Lower lobe of right lung (tissue), 2 donors: ENCODE measurements at regions not wholly inside any gene's neighbourhood (a gene's known extent, or its start where the extent isn't known, plus 50 kb on each side); places are given as distances from the start of the nearest gene placed in this dataset.
"Not testable (repeated sequence)": the region's sequence is repeated elsewhere in the genome, so short reads cannot be mapped to it uniquely, and the experiment has no call there.

Experiments
- ATAC-seq, 2 donors: fragments of 200-7000 bp; cut with Tn5 transposase; one replicate each; pipeline ENCODE4 v1.9.1; 2020 to 2022; ENCODE audit warnings: mild to moderate bottlenecking in 2 of 2, moderate library complexity in 2 of 2
- DNase-seq: peaks from one replicate; pipeline ENCODE4 v3.0.0-alpha.2; 2020
- H3K27ac ChIP-seq: fragments of 200-600 bp; one replicate; pipeline ENCODE4 v1.8.0; 2022
- H3K27me3 ChIP-seq: fragments of 200-600 bp; one replicate; pipeline ENCODE4 v1.8.0; 2022; ENCODE audit warnings: low read depth
- H3K36me3 ChIP-seq: fragments of 200-600 bp; one replicate; pipeline ENCODE4 v1.8.0; 2022; ENCODE audit warnings: mild to moderate bottlenecking
- H3K4me1 ChIP-seq: fragments of 200-600 bp; one replicate; pipeline ENCODE4 v1.8.0; 2022
- H3K4me3 ChIP-seq: fragments of 200-600 bp; one replicate; pipeline ENCODE4 v1.8.0; 2022; ENCODE audit warnings: mild to moderate bottlenecking
- H3K9me3 ChIP-seq: fragments of 200-600 bp; one replicate; pipeline ENCODE4 v1.8.0; 2022
- intact Hi-C: fragments of 100-400 bp; cut with DNase I; formaldehyde crosslinking; loops from one replicate; pipeline ENCODE4 v1.11.0; 2022
- TF ChIP-seq, protein P1 (sequence below): fragments of 200-600 bp; IDR thresholded peaks from one replicate; pipeline ENCODE4 v1.8.0; 2022; ENCODE audit warnings: antibody characterized with exemption, mild to moderate bottlenecking
- donor health status: DM: no; HTN: yes; CAD: no; lungs with severe emphysema.

DNA sequence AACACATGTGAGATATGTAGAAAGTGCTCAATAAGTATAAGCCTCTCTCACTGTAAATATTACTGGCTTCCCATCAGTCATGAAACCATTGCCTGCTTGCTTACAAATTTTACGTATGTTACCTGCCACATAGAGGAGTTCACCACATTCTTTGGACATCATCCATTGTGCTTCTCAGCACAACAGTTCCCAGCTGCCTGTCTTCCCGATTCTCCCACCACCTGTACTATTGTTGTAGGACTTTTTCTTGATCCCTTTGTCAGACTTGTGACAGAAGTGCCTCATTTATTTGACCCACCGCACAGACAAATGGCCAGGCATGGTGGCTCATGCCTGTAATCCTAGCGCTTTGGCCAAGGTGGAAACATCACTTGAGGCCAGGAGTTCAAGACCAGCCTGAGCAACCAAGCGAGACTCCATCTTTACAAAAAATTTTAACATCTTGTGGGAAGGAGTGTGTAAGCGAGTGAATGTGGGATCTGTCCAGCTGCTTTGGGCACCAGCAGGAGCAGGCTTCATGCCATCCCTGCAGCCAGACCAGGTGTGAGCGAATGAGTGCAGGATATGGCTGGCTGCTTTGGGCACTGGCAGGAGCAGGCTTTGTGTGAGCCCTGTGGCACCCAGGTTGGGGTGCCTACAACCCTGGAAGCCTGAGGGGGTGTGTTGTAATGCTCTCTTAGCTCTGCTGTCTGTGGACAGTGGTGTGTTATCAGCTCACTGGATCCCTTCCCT, 139.9 kb upstream of the ELL2 start:
- ATAC-seq (no peak), DNase-seq (no peak)
- Histone ChIP-seq H3K27me3 (no peaks in the 10 kb centered on the region), H3K27ac (no peak overlapping the region), H3K4me3 (no peak overlapping the region), H3K36me3 (no peaks in the 10 kb centered on the region), H3K9me3 (no peaks in the 10 kb centered on the region), H3K4me1 (no peaks in the 10 kb centered on the region)
- intact Hi-C loops: no loop called here
- TF ChIP-seq, protein P1, sequence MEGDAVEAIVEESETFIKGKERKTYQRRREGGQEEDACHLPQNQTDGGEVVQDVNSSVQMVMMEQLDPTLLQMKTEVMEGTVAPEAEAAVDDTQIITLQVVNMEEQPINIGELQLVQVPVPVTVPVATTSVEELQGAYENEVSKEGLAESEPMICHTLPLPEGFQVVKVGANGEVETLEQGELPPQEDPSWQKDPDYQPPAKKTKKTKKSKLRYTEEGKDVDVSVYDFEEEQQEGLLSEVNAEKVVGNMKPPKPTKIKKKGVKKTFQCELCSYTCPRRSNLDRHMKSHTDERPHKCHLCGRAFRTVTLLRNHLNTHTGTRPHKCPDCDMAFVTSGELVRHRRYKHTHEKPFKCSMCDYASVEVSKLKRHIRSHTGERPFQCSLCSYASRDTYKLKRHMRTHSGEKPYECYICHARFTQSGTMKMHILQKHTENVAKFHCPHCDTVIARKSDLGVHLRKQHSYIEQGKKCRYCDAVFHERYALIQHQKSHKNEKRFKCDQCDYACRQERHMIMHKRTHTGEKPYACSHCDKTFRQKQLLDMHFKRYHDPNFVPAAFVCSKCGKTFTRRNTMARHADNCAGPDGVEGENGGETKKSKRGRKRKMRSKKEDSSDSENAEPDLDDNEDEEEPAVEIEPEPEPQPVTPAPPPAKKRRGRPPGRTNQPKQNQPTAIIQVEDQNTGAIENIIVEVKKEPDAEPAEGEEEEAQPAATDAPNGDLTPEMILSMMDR: no peak

DNA sequence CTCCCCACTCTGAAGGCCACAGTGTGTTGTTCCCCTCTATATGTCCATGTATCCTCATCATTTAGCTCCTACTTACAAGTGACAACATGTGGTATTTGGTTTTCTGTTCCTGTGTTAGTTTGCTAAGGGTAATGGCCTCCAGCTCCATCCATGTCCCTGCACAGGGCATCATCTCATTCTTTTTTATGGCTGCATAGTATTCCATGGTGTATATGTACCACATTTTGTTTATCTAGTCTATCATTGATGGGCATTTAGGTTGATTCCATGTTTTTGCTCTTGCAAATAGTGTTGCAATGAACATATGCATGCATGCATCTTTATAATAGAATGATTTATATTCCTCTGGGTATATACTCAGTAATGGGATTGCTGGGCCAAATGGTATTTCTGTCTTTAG, 135.8 kb upstream of the ELL2 start:
- H3K27ac ChIP-seq, H3K4me1 ChIP-seq, H3K36me3 ChIP-seq, intact Hi-C loops, H3K9me3 ChIP-seq, H3K4me3 ChIP-seq, ATAC-seq, DNase-seq, H3K27me3 ChIP-seq: not testable (repeated sequence)

DNA sequence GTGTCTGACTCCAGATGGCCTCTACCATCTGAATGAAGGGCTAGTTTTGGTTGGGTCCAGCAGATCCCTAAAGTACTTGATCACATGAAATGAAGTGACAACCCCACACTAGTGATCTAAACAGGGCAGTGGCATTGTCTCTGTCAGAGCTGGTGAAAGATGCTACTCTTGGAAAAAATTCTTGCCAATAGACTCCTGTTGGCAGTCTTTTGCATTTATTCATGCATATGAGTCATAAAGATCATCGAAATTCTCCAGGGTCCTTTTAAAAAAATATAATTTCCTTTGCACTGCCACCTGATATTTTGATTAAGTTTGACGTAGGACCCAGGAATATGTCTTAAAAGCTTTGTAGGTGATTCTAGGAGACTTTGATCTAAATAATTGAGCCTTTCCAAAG, 135.1 kb upstream of the ELL2 start:
- no peak overlapping the region for H3K4me3 ChIP-seq
- H3K9me3 ChIP-seq: no peaks in the 10 kb centered on the region
- peaks cover 6% of the 10 kb centered on the region for H3K4me1 ChIP-seq
- TF ChIP-seq, protein P1: no peak
- ATAC-seq (no peak), DNase-seq (no peak)
- H3K27ac ChIP-seq: no peak overlapping the region
- intact Hi-C loops: no loop called here
- H3K27me3 ChIP-seq: no peaks in the 10 kb centered on the region
- no peaks in the 10 kb centered on the region for H3K36me3 ChIP-seq

DNA sequence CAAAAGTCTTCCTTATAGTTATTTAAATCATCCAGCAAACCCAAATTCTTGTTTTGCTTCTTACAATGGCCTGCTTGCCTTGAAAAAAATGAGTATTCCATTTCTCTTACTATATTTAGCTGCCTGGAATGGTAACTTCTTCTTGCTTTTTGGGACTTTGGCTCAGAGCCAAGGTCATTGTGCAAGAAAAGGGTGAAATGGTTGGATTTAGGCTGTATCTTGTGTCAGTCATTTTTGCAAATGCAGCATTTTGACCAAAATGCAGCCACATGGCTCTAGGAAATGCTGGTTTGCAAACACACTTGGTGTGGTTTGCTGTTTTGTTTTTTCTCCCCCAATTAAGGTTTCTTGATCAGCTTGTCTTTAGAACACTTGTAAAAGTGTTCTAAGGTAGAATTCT, 133.3 kb upstream of the ELL2 start:
- intact Hi-C loops: no loop called here
- H3K4me1 ChIP-seq: peaks cover 6% of the 10 kb centered on the region
- H3K27ac ChIP-seq: no peak overlapping the region
- H3K4me3 ChIP-seq: no peak overlapping the region
- TF ChIP-seq, protein P1: no peak
- H3K36me3 ChIP-seq: no peaks in the 10 kb centered on the region
- H3K9me3 ChIP-seq: no peaks in the 10 kb centered on the region
- ATAC-seq (no peak), DNase-seq (no peak)
- H3K27me3 ChIP-seq: no peaks in the 10 kb centered on the region

DNA sequence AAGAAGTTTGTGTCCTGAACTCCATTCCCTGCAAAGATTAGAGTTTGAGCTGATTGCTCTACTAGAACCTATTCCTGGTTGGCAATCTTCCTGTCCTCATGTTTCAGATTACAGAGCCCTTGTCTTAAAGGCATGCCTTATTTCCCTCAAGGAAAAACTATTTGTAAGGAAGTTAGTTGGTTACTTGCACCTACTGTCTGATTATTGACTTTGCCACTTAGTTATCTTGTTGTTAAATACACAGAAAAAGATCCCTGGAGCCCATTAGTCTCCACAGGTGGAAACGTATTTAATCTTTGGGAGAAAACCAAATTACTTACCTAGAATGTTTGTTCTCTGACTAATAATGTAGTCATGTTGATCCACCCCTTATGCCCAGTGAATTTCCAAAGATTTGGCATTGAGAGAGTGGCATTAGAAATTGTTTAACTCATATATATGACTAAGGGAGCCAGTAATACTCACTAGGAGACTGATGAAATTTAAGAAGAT, 132.3 kb upstream of the ELL2 start:
- DNase-seq (no peak), ATAC-seq (peak; percentile 42 to 76)
- H3K4me1 ChIP-seq: peaks cover 6% of the 10 kb centered on the region
- H3K27me3 ChIP-seq: no peaks in the 10 kb centered on the region
- H3K27ac ChIP-seq: no peak overlapping the region
- H3K4me3 ChIP-seq: no peak overlapping the region
- TF ChIP-seq, protein P1: no peak
- no peaks in the 10 kb centered on the region for H3K36me3 ChIP-seq
- intact Hi-C loops: no loop called here
- H3K9me3 ChIP-seq: no peaks in the 10 kb centered on the region

DNA sequence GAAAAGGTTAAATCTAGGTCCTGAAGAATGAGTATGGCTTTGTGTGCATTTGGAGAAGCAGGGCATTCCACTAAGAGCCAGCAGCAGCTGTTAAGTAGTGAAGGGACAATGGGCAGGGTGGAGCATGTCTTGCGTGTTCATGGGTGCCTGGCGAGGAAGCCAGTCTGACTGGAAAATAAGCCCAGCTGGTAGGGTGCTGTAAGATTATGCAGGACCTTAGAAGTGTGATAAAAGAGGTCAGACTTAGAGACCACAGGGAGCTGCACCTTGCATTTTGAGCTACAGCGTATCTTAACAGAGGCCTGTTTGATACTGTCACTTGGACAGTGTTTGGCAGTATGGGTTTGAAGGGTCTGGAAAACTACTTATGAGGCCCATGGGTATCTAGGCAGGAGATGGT, 131.7 kb upstream of the ELL2 start:
- intact Hi-C loops: no loop called here
- Histone ChIP-seq H3K4me1 (peaks cover 6% of the 10 kb centered on the region), H3K36me3 (no peaks in the 10 kb centered on the region), H3K4me3 (no peak overlapping the region), H3K27me3 (no peaks in the 10 kb centered on the region), H3K27ac (no peak overlapping the region), H3K9me3 (no peaks in the 10 kb centered on the region)
- DNase-seq: no peak
- TF ChIP-seq, protein P1: no peak
- no peak for ATAC-seq
